Epithelial cell of proximal tubule (primary cell): ENCODE measurements at regions not wholly inside any gene's neighbourhood (a gene's known extent, or its start where the extent isn't known, plus 50 kb on each side); places are given as distances from the start of the nearest gene placed in this dataset.
"Not testable (repeated sequence)": the region's sequence is repeated elsewhere in the genome, so short reads cannot be mapped to it uniquely, and the experiment has no call there.

Experiments
- DNase-seq: peaks from one replicate; pipeline ENCODE4 v3.0.0-alpha.2; 2011; ENCODE audit warnings: low read depth
- H3K4me3 ChIP-seq: 2 replicates; pipeline ENCODE4 v1.5.1; 2011; ENCODE audit warnings: low read depth, mild to moderate bottlenecking, low read length
- CTCF ChIP-seq: conservative IDR thresholded peaks from 2 replicates; pipeline ENCODE4 v1.5.1; 2012; ENCODE audit warnings: low read depth, mild to moderate bottlenecking, low read length

DNA sequence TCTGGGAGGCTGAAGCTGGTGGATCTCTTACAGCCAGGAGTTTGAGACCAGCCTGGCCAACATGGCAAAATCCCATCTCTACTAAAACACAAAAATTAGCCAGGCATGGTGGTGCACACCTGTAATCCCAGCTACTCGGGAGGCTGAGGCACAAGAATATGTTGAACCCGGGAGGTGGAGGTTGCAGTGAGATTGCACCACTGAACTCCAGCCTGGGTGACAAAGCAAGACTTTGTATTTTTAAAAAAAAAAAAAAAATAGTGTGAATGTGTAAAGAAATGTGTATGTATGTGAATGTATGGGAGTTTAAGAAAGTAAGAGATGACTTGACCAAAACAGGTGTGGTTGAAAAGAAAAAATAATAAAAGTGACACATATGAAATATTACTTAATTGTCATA, 167.7 kb upstream of the TEX13C start:
- no peak for TF ChIP-seq CTCF
- no peak for DNase-seq
- no peak overlapping the region for H3K4me3 ChIP-seq

GRCh38 chrX:125153621-125154020, 166.1 kb upstream of the TEX13C start:
- TF ChIP-seq CTCF, result no peak
- DNase-seq, result no peak
- peak overlapping the region; percentile 27 for H3K4me3 ChIP-seq

GRCh38 chrX:125154288-125155257, 165.1 kb upstream of the TEX13C start:
- not testable (repeated sequence) for DNase-seq

GRCh38 chrX:125155296-125156033, 164.2 kb upstream of the TEX13C start:
- not testable (repeated sequence) for H3K4me3 ChIP-seq

More at GRCh38 chrX:125154288-125155257, 165.1 kb upstream of the TEX13C start:
- H3K4me3 ChIP-seq, result not testable (repeated sequence)

DNA sequence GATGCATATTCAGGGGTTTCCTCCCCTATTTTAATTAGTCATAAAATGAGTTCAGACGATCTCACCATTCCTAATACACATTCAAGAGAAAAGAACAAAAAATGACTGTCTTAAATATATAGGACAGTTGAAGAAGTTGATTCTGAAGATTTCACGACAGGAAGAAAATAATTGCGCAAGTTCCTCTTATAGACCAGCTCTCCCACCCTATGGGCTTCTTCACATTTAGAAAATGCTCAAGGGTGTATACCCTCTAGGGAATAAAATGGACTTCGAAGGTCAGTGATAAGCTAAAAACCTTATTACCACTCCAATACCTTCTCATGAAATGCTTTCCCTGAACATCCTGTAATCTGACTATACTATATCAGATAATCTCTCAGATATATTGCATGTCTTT, 149.2 kb upstream of the TEX13C start:
- no peak for DNase-seq
- no peak overlapping the region for H3K4me3 ChIP-seq
- no peak for TF ChIP-seq CTCF

More at GRCh38 chrX:125155296-125156033, 164.2 kb upstream of the TEX13C start:
- not testable (repeated sequence) for DNase-seq

- TF ChIP-seq CTCF, result no peak
- no peak for DNase-seq
- H3K4me3 ChIP-seq, result no peak overlapping the region
Observed at GRCh38 chrX:125172531-125172930, 147.1 kb upstream of the TEX13C start.

GRCh38 chrX:125175991-125176584, 143.6 kb upstream of the TEX13C start:
- no peak for DNase-seq
- no peak for TF ChIP-seq CTCF
- H3K4me3 ChIP-seq, result no peak overlapping the region
